GM21825 (cell line): ENCODE measurements at regions not wholly inside any gene's neighbourhood (a gene's known extent, or its start where the extent isn't known, plus 50 kb on each side); places are given as distances from the start of the nearest gene placed in this dataset.

Experiments used
- ATAC-seq: cut with Tn5 transposase; IDR thresholded peaks from one replicate; pipeline ENCODE4 v1.9.1; 2021; ENCODE audit warnings: mild to moderate bottlenecking, moderate library complexity; ENCODE audit not compliant: unreplicated experiment

- ATAC-seq, result no peak
These were observed 55.9 kb upstream of the DIO3 start for GRCh38 chr14:101505236-101505970.

- no peak for ATAC-seq
These were observed 54.9 kb upstream of the DIO3 start for GRCh38 chr14:101506211-101506925.

- ATAC-seq, result no peak
These were observed 54.1 kb upstream of the DIO3 start for GRCh38 chr14:101506926-101507835.

GRCh38 chr14:101507836-101508150, 53.5 kb upstream of the DIO3 start:
- ATAC-seq, result no peak

- no peak for ATAC-seq
These were observed 52.9 kb upstream of the DIO3 start for GRCh38 chr14:101508196-101508947.

GRCh38 chr14:101508948-101509729, 52.2 kb upstream of the DIO3 start:
- no peak for ATAC-seq

GRCh38 chr14:101509730-101510371, 51.4 kb upstream of the DIO3 start:
- ATAC-seq, result no peak

- no peak for ATAC-seq
These were observed 50.1 kb upstream of the DIO3 start for GRCh38 chr14:101511199-101511598.
